SW 1271 (cell line): ENCODE measurements at regions not wholly inside any gene's neighbourhood (a gene's known extent, or its start where the extent isn't known, plus 50 kb on each side); places are given as distances from the start of the nearest gene placed in this dataset.
"Not testable (repeated sequence)": the region's sequence is repeated elsewhere in the genome, so short reads cannot be mapped to it uniquely, and the experiment has no call there.

Source experiments
- DNase-seq, 2 experiments: peaks; one replicate each; lab custom pipeline; 2025; lab: John Stamatoyannopoulos, UW

DNA sequence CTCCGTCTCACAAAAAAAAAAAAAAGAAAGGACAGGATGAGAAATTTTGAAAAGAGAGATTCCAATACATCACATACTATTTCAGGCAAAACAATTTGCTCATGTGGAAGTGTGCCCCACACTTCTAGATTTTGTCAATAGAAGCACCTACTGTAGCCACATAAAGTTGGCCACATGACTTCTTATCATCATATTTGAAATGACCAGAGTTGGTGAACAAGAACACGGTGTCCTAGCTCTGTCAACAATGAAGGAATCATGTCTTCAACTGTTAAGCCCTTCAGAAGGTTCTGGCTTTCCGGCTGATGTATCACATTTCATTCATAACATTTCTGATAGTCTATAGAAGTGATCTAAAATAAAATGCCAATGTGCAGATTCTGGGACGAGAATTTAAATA lies 534.5 kb downstream of the TMEM114 start:
- DNase-seq = no peak

DNA sequence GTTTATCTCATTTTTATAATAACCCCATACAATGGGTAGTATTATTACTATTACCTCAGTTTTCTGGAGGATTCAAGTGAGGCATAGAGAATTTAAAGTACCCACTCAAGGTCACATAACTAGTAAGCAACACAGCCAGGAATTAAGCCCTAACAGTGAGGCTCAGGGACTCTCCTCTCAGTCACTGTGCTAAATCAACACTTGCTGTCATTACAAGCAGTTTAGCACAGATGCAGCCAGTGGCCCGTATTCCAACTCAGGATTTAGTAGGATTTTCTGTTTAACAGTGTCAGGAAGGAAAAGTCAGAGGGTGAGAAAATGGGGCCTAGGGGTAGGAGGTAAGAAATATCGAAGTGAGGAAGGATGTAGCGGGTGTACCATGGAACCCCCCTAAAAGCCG lies 536.9 kb downstream of the TMEM114 start:
- DNase-seq = no peak

DNA sequence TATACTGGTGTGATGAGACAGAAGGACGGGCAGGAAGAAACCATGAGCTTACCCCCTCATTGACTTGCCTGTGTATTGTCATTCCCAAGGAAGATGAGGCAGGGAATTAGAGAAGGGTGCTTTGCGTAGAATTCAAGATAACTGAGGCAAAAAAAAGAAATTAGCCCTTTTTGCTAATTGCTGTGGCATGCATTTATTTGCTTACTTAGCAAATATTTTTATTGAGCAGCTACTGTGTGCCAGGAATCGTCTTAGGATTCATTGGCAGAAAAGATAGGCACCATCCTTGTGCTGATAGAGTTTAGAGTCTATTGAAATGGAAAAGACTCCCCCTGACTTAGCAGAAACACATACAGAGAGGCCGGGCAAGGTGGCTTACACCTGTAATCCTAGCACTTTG lies 541.9 kb downstream of the TMEM114 start:
- DNase-seq = no peak

GRCh38 chr16:8047736-8048135 lies 542.6 kb downstream of the TMEM114 start:
- DNase-seq = no peak

DNA sequence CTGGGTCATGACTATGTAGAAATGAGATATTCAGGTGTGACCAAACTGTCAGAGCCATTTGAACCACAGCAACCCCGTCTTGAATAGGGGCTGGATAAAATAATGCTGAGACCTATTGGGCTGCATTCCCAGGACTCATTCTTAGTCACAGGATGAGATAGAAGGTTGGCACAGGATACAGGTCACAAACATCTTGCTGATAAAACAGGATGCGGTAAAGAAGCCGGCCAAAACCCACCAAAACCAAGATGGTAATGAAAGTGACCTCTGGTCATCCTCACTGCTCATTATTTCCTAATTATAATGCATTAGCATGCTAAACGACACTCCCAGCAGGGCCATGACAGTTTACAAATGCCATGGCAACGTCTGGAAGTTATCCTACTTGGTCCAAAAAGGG lies 545.5 kb downstream of the TMEM114 start:
- DNase-seq = no peak

DNA sequence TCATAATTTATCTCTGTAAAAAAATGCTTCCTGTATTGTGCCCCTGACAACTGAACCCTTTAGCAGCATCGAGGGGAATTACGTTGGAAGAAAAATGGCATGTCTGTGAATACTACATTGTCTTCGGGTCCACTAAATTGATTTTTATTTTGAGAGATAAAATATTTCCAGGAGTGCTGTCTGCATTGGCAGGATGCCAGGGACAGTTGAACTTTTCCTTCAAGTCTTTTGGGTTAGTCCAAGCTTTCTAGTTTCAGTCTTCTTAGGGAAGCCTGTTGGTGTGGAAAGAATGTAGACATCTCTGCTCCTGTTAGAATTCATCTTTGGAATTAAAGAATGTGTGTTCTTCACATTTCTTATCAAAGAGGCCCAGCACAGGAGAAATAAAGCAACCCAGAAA lies 557.9 kb downstream of the TMEM114 start:
- DNase-seq = no peak

GRCh38 chr16:8030004-8030403 lies 560.3 kb downstream of the TMEM114 start:
- not testable (repeated sequence) for DNase-seq

- DNase-seq = no peak
Observed at GRCh38 chr16:8026450-8026849, 563.9 kb downstream of the TMEM114 start.

- no peak for DNase-seq
Observed at GRCh38 chr16:8023326-8023725, 567.0 kb downstream of the TMEM114 start.

DNA sequence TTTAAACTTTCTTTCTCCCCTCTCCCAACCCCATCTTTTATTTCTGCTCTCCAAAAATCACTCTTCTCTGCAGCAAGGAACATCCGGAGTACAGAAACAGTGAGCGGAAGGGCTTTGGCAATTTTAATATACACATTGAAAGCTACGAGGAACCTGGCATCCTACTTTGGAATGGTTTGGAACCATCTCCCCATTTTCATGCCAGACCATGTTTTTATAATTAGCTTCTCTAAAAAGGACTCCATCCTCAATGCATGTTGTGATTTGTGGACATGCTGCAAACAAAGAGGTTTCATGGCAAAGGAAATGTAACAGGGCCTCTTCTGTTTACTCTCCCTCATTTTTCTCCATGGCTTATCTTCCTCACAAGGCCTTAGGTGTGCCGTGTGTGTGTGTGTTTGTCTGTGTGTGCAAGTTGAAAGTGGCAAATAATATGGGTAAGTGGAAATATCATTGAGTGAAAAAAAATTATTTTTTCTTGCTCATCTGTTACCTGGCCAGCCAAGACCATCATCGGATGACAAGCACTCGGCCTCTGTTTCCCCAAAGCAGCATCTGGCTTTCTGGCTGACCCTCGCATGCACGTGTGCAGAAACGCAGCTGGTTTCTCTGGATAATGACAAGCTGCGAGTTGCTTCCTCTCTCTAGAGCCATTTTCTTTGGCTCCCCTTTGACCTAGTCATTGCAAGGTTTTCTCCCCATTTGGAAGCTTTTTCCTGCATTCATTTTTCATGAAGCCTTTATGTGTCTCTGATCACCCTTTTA lies 585.0 kb downstream of the TMEM114 start:
- DNase-seq = no peak

DNA sequence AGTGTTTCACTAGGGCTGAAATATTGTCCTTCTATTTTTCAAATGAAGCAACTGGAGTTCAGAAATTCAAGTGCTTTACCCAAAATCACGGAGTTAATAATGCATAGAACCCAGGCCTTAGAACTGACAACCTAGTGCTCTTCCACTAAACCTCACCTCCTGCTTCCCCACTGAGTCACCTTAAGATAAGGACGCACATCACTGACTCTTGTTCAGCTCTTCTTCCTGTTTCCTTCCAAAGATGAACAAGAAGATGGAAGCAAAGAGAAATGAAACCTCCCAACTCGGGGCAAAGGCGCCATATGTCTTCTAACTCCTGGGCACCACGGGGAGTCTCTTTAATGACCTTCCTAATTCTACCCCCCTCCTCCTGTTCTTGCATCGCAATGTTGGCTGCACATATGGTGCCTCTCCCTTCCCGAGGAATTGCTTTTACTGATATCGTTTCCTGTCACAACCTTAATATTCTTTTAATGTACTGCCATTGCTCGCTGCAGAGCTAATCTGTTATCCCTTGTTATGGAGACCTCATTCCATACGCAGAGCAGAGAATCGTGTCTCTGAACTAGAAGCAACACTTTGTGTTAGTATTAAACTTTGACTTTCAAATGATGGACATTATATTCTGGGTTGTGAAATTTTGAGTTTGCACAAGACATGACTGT lies 591.4 kb downstream of the TMEM114 start:
- DNase-seq = no peak

GRCh38 chr16:7997966-7998365 lies 592.3 kb downstream of the TMEM114 start:
- DNase-seq = no peak

- no peak for DNase-seq
Observed at GRCh38 chr16:7992616-7993015, 597.7 kb downstream of the TMEM114 start.

DNA sequence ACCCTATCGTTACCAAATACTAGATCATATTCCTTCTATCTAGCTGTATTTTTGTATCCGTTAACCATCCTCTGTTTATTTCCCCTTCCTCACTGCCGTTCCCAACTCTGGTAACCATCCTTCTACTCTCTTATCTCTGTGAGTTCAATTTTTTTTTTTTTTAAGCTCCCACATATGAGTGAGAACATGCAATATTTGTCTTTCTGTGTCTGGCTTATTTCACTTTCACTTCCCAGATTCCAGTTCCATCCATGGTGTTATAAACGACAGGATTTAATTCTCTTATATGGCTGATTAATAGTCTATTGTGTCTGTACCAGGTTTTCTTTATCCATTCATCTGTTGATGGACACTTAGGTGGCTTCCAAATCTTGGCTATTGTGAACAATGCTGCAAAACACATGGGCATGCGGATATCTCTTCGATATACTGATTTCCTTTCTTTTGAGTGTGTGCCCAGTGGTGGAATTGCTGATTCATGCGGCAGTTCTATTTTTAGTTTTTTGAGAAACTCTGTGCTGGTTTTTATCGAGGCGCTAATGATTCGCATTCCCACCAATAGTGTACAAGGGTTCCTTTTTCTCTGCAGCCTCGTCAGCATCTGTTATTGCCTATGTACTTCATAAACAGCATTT lies 599.6 kb downstream of the TMEM114 start:
- no peak for DNase-seq

DNA sequence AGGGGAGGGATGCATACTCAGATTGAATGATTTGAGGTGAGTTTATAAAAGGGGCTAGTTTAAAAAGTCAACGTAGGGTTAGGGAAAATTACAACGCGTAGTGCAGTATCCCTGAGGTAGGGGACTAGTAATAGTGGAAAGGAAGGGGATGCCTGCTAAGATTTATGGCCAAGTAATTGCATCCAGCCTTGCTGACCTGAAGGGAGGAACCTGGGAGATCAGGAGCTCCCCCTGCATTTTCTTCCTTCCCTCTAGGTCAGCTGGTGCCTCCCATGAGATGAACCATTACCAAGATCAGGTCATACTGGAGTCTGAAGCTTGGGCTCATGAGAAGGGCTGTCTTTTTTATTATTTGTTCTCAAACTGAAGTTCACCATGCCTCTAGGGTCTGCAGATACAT lies 606.6 kb downstream of the TMEM114 start:
- DNase-seq = no peak

DNA sequence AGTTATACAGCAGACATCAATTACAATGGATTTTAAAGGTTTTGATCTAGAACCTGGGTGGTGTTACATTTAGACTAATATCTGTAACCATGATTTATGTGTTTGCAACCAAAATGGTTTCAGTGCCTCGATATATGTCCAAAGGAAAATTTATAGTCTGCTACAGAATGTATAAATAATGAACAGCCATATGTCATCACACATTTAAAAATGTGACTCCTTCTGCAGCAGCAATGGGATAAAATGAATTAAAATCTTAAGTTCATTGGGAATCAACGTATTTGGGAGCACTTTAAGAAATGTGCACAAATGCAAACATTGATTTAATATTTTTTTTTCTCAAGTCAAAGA lies 610.2 kb downstream of the TMEM114 start:
- DNase-seq = no peak

DNA sequence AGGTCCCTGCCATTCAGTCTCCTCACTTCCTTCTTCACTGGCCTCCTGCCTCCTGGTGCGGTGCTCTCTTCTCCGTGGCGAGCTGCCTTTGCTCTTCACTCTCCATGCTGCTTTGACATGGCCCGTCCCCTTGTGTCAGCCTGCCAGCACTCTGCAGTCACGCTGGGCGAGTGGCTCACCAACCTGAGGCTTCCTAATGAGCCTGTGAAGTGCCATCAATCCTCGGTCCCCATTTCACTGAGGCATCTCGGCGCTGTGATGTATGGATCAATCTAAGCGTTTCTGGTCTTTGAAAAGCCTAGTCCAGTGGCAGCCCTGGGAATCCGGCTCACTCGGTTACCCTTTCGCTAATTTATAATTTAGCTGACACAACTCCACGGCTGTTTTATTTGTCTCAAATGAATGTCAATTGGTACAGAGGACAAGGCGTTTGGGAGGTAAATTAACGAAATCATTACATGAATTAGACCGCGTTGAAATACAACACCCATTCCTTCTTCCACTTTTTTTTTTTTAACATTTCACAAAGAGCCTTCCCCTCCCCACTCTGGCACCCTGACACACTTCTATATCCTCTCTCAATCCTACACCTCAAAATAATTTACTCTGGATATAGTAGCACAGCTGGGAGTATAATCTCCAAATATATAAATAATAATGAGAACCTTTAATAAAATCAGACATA lies 610.7 kb downstream of the TMEM114 start:
- DNase-seq = no peak

GRCh38 chr16:7976563-7976962 lies 613.7 kb downstream of the TMEM114 start:
- DNase-seq = no peak

DNA sequence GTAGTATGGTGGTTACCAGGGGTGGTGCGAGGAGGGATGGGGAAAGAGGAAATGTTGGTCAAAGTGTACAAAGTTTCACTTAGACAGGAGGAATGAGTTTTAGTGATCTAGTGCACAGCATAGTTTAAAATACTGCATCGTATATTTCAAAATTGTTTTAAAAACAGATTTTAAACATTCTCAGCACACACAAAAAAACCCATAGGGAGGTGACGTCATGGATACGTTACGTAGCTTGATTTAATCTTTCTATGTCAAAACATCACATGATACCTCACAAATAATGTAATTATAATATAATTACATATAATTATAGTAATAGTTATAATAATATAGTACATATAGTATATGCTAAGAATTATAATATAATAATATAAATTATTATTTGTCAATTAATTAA lies 614.2 kb downstream of the TMEM114 start:
- DNase-seq = no peak

GRCh38 chr16:7967996-7968509 lies 622.3 kb downstream of the TMEM114 start:
- no peak for DNase-seq

GRCh38 chr16:7964744-7965143 lies 625.6 kb downstream of the TMEM114 start:
- no peak for DNase-seq

DNA sequence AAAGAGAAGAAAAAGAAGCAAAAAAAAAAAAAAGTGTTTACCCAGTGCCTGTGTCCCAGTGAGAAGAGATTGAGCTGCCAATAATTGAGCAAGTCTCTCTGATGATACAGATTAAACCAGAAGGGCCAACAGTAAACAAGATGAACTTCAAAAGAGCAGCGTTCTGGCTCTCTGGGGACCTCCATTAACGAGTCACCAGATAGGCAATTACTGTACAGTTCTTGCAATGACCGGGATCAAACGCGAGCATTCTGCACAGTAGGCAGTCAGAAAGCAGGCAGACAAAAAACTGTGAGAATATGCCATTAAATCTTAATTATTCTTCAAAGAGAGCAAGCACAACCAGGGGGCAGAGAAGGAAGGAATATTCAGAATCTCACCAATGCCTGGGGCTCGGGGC lies 626.1 kb downstream of the TMEM114 start:
- DNase-seq = no peak
